HG02943 (cell line): ENCODE measurements at regions not wholly inside any gene's neighbourhood (a gene's known extent, or its start where the extent isn't known, plus 50 kb on each side); places are given as distances from the start of the nearest gene placed in this dataset.
"Not testable (repeated sequence)": the region's sequence is repeated elsewhere in the genome, so short reads cannot be mapped to it uniquely, and the experiment has no call there.

ENCODE experiments used
- ATAC-seq: cut with Tn5 transposase; IDR thresholded peaks from one replicate; pipeline ENCODE4 v1.9.1; 2021; ENCODE audit warnings: mild to moderate bottlenecking, low read depth, moderate library complexity; ENCODE audit not compliant: unreplicated experiment

DNA sequence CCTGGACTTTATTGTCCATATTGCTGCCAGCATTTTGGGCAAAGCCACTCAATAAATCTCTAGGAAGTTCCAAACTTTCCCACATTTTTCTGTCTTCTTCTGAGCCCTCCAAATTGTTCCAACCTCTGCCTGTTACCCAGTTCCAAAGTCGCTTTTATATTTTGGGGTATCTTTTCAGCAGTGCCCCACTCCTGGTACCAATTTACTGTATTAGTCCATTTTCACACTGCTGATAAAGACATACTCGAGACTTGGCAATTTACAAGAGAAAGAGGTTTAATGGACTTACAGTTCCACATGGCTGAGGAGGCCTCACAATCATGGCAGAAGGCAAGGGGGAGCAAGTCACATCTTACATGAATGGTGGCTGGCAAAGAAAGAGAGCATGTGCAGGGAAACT lies 53.4 kb downstream of the AHSP start:
- ATAC-seq, result not testable (repeated sequence)

GRCh38 chr16:31601737-31602384 lies 74.2 kb downstream of the AHSP start:
- ATAC-seq, result not testable (repeated sequence)

DNA sequence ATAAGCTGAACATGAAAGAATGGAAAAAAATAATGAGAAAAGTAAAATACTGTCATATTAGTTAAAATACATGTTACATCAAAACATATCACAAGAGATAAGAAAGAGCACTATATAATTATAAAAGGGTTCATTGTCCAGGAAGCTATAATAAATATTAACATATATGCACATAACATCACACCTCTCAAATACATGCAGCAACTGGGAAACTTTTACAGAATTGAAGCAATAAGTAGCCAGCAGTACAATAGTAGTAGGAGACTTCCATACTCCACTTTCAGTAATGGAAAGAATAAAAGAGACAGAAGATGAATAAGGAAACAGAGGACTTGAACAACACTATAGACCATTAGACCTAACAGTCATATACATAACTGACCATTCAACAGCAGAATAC lies 90.4 kb downstream of the AHSP start:
- no peak for ATAC-seq

- ATAC-seq, result no peak
Observed at GRCh38 chr16:31636433-31636832, 108.7 kb downstream of the AHSP start.

- no peak for ATAC-seq
Observed at GRCh38 chr16:31641279-31641678, 113.6 kb downstream of the AHSP start.

DNA sequence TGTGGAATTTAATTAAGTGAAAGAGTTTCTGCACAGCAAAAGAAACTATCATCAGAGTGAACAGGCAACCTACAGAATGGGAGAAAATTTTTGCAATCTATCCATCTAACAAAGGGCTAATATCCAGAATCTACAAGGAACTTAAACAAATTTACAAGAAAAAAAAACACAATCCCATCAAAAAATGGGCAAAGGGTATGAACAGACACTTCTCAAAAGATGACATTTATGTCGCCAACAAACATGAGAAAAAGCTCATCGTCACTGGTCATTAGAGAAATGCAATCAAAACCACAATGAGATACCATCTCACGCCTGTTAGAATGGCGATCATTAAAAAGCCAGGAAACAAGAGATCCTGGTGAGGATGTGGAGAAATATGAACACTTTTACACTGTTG lies 128.0 kb downstream of the AHSP start:
- ATAC-seq, result not testable (repeated sequence)

DNA sequence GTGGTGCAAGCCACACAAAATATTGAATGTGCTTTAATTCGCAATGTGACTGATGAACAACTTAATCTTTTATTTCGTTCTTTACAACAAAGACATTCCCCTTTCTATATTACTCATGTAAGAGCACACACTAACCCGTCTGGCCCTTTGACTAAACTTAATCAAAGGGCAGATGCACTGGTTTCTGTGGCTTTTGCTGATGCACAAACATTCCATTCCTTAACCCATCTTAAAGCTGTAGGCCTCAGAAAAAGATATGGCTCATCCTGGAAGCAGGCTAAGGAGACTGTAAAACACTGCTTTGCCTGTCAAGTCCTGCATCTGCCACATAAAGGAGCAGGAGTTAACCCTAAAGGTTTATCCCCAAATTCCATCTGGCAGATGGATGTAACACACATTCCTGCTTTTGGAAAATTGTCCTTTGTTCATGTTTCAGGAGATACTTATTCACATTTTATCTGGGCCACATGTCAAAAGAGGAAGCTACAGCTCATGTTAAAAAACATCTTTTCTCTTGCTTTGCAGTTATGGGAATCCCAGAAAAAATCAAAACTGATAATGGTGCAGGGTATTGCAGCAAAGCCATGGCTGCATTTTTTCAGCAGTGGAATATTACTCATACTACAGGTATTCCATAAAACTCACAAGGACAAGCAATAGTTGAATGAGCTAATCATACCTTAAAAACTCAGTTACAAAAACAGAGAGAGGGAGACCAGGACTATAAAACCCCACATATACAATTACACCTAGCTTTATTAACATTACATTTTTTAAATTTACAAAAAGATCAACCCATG lies 137.2 kb downstream of the AHSP start:
- ATAC-seq, result no peak

DNA sequence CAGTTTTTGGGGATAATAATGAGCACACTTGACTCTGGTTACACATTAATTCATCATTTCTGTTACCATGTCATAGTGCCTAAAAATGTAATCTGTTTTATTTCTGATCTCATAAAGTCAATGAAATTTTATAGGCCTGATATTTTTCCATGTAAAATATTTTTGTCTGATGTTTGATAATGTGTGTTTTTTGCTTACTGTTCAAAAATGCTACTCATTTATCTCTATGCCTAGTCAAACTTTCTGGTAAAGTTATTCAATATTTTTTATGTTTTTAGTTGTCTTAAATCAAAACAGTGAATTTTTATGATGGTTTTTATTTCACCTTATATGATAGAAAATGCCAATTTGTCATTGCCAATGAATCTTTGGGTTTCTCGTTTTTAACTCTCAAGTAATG lies 147.0 kb downstream of the AHSP start:
- no peak for ATAC-seq

- no peak for ATAC-seq
Observed at GRCh38 chr16:31676731-31677130, 149.0 kb downstream of the AHSP start.

- no peak for ATAC-seq
Observed at GRCh38 chr16:31678649-31679325, 151.1 kb downstream of the AHSP start.

DNA sequence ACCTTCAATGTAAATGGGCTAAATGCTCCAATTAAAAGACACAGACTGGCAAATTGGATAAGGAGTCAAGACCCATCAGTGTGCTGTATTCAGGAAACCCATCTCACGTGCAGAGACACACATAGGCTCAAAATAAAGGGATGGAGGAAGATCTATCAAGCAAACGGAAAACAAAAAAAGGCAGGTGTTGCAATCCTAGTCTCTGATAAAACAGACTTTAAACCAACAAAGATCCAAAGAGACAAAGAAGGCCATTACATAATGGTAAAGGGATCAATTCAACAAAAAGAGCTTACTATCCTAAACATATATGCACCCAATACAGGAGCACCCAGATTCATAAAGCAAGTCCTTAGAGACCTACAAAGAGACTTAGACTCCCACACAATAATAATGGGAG lies 161.6 kb downstream of the AHSP start:
- not testable (repeated sequence) for ATAC-seq

DNA sequence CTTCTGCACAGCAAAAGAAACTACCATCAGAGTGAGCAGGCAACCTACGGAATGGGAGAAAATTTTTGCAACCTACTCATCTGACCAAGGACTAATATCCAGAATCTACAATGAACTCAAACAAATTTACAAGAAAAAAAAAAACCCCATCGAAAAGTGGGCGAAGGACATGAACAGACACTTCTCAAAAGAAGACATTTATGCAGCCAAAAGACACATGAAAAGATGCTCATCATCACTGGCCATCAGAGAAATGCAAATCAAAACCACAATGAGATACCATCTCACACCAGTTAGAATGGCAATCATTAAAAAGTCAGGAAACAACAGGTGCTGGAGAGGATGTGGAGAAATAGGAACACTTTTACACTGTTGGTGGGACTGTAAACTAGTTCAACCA lies 164.6 kb downstream of the AHSP start:
- ATAC-seq, result not testable (repeated sequence)

DNA sequence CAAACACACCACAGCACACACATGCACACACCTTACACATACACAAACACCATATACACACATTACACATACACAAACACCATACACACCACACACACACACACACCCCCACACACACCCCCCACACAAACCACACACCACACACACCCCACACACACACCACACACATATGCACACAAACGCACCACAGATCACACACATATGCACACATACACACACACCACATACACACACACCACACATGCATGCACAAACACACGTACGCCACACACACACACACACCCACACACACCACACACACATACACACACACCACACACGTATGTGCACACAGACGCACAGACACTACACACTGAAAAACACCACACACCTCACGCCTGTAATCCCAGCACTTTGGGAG lies 166.0 kb downstream of the AHSP start:
- ATAC-seq, result no peak

DNA sequence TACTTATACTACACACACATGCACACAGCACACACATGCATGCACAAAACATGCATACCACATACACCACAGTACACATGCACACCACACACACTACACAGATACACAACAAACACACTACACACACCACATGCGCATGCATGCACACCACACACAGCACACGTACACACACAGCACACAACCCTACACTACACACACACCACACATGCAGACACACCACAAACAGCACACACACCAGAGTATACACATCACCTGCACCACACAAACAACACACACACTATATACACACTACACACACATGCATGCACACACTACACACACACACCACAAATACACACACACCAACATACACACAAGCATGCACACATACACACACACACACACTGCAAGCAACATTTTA lies 166.8 kb downstream of the AHSP start:
- ATAC-seq, result no peak

DNA sequence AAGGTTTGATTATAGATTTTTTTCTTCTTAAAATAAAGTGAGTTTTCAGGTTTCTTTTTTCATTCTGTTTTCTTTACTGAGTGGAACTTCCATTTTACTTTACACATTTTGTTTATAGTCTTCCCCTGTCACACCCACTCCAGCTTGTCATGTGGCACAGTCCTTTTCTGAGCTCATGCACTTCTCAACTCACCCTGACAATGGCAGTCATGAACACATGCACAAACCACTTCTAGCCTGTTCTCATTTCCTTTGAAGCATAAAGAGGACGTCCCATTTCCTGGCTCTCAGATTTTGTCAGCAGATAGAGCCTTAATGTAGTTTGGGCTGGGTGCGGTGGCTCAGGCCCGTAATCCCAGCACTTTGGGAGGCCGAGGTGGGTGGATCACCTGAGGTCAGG lies 168.0 kb downstream of the AHSP start:
- ATAC-seq, result no peak

- ATAC-seq, result no peak
Observed at GRCh38 chr16:31696968-31697743, 169.5 kb downstream of the AHSP start.

DNA sequence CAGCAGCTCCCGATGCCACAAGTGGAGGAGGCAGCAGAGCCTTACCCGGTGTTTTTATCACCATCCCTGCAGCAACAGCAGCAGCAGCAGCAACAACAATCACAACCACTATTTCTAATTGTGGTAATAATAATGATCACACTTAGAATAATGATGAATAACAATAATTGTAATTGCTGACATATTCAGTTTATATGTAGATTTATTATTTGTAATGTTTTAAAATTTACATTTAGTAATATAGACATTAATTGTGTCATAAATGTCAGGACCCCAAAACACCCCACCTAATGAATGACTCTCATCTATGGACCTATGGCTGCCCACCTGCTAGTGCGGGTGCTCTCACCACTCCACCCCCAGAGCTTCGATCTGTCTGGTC lies 170.0 kb downstream of the AHSP start:
- ATAC-seq, result no peak

GRCh38 chr16:31698901-31699300 lies 171.2 kb downstream of the AHSP start:
- ATAC-seq, result no peak

DNA sequence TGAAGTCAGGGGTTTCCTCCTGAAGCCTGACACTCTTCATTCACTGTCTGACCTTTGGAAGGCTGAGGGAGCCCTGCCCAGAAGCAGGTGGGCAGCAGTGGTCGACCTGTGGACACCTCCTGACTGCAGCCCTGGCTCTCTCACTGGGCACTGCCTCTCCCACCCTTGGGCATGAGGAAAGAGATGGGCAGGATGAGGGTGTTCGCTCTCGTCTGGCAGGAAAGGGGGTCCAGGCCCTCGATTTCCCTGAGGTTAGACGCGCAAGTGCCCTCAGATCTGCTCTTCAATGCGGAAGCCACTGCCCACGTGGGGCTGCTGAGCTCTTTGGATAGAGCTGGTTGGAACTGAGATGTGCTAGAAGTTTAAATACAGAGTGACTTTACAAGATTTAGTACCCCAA lies 171.9 kb downstream of the AHSP start:
- ATAC-seq, result no peak

GRCh38 chr16:31700200-31700529 lies 172.5 kb downstream of the AHSP start:
- ATAC-seq, result peak; percentile 82
